Duodenal mucosa (tissue), 2 donors: ENCODE measurements at regions not wholly inside any gene's neighbourhood (a gene's known extent, or its start where the extent isn't known, plus 50 kb on each side); places are given as distances from the start of the nearest gene placed in this dataset.

Experiments
- H3K27ac ChIP-seq: one replicate; pipeline ENCODE4 v1.7.0; 2013; ENCODE audit warnings: low read depth, low read length
- H3K27me3 ChIP-seq, 2 donors: one replicate each; pipeline ENCODE4 v1.7.0; 2013; ENCODE audit warnings: low read length in 2 of 2, control low read depth in 1 of 2; ENCODE audit not compliant: insufficient read depth in 2 of 2, control insufficient read depth in 1 of 2
- H3K36me3 ChIP-seq, 2 donors: one replicate each; pipeline ENCODE4 v1.7.0; 2013; ENCODE audit warnings: low read length in 2 of 2, control low read depth in 1 of 2; ENCODE audit not compliant: insufficient read depth in 2 of 2, control insufficient read depth in 1 of 2
- H3K4me1 ChIP-seq, 2 donors: one replicate each; pipeline ENCODE4 v1.7.0; 2013; ENCODE audit warnings: low read length in 2 of 2, control low read depth in 1 of 2; ENCODE audit not compliant: insufficient read depth in 2 of 2, control insufficient read depth in 1 of 2
- H3K4me3 ChIP-seq, 2 donors: one replicate each; pipeline ENCODE4 v1.7.0; 2013; ENCODE audit warnings: low read length in 2 of 2, low read depth in 1 of 2
- H3K9ac ChIP-seq, 2 donors: one replicate each; pipeline ENCODE4 v1.7.0; 2013; ENCODE audit warnings: low read length in 2 of 2, low read depth in 1 of 2
- H3K9me3 ChIP-seq, 2 donors: one replicate each; pipeline ENCODE4 v1.7.0; 2013; ENCODE audit warnings: low read length in 2 of 2, control low read depth in 1 of 2; ENCODE audit not compliant: control insufficient read depth in 1 of 2

- H3K36me3 ChIP-seq = no peaks in the 10 kb centered on the region
- H3K4me1 ChIP-seq = no peaks in the 10 kb centered on the region
- peaks cover 0 to 2% of the 10 kb centered on the region in 2 donors for H3K27me3 ChIP-seq
- H3K27ac ChIP-seq = no peak overlapping the region
- H3K4me3 ChIP-seq = no peak overlapping the region
- H3K9ac ChIP-seq = no peak overlapping the region
- H3K9me3 ChIP-seq = no peaks in the 10 kb centered on the region
Observed at GRCh38 chr10:28938745-28939144, 261.4 kb downstream of the BAMBI start.

- Histone ChIP-seq H3K36me3 (no peaks in the 10 kb centered on the region), H3K9ac (no peak overlapping the region), H3K4me1 (no peaks in the 10 kb centered on the region), H3K27ac (no peak overlapping the region), H3K4me3 (no peak overlapping the region), H3K9me3 (no peaks in the 10 kb centered on the region), H3K27me3 (peaks cover 0 to 2% of the 10 kb centered on the region in 2 donors)
Observed at GRCh38 chr10:28939281-28940157, 262.2 kb downstream of the BAMBI start.

- H3K27ac ChIP-seq = no peak overlapping the region
- H3K9ac ChIP-seq = no peak overlapping the region
- peaks cover 0 to 2% of the 10 kb centered on the region in 2 donors for H3K27me3 ChIP-seq
- no peaks in the 10 kb centered on the region for H3K36me3 ChIP-seq
- H3K4me3 ChIP-seq = no peak overlapping the region
- no peaks in the 10 kb centered on the region for H3K9me3 ChIP-seq
- no peaks in the 10 kb centered on the region for H3K4me1 ChIP-seq
Observed at GRCh38 chr10:28940158-28940888, 263.0 kb downstream of the BAMBI start.

GRCh38 chr10:28942012-28942411 is 264.7 kb downstream of the BAMBI start:
- Histone ChIP-seq H3K36me3 (no peaks in the 10 kb centered on the region), H3K9ac (no peak overlapping the region), H3K9me3 (no peaks in the 10 kb centered on the region), H3K4me3 (no peak overlapping the region), H3K4me1 (no peaks in the 10 kb centered on the region), H3K27ac (no peak overlapping the region), H3K27me3 (peaks cover 0 to 4% of the 10 kb centered on the region in 2 donors)

DNA sequence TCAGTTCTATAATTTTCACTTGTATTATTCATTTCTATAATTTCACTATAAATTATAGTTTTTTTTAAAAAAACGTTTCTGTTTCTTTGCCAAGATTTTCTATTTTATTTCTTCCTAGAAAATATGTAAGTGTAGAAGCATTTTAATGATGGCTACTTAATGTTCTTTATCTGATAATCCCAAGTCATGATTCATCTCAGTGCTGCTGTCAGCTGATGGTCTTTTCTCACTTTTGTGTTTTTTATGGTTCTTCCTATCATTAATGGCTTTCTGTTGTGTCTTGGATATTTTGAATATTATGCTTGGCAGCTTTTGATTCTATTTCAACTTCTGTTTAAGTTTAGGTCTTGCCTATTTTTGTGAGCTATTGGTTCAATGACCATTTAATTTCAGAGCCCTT is 268.6 kb downstream of the BAMBI start:
- H3K27ac ChIP-seq = no peak overlapping the region
- no peak overlapping the region for H3K9ac ChIP-seq
- H3K4me1 ChIP-seq = no peaks in the 10 kb centered on the region
- H3K9me3 ChIP-seq = no peaks in the 10 kb centered on the region
- no peaks in the 10 kb centered on the region for H3K36me3 ChIP-seq
- H3K27me3 ChIP-seq = peaks cover 0 to 2% of the 10 kb centered on the region in 2 donors
- no peak overlapping the region for H3K4me3 ChIP-seq

DNA sequence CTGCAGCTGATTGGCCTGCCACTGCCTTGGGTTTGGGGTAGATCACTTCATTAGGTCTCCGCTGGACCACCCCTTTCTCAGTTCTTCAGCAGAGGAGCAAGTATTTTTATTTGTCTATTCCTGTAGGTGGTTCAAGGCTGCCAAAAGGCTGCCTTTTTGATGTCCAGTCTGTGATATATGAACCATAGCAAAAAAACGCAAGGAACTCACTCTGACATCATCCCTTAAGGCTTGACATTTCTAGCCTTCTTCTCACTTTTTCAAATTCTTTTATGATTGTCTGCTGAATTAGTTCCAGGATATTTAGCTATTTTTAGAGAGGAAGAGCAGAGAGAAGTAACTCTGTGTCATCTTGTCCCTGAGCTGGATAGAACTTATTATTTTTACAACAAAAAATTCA is 269.2 kb downstream of the BAMBI start:
- H3K9me3 ChIP-seq = no peaks in the 10 kb centered on the region
- H3K36me3 ChIP-seq = no peaks in the 10 kb centered on the region
- no peaks in the 10 kb centered on the region for H3K4me1 ChIP-seq
- no peak overlapping the region for H3K27ac ChIP-seq
- peaks cover 0 to 2% of the 10 kb centered on the region in 2 donors for H3K27me3 ChIP-seq
- no peak overlapping the region for H3K4me3 ChIP-seq
- H3K9ac ChIP-seq = no peak overlapping the region

DNA sequence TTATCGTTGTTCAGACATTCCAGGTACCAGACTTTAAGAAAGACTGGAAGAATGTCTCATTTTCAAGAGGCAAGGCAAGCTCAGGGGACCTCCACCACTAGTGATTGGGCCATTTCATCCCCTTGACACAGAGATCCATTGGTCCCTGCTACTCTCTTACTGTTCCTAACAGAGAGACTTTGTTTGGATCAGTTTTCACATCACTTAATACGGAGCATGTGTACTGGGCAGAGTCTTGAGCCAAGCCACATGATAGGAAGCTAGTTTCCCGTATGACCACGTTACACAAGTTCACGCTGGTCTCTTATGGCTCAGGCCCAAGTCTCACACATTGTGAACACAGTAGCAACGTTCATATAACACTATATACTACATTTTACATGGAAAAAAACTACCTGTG is 269.9 kb downstream of the BAMBI start:
- no peaks in the 10 kb centered on the region for H3K36me3 ChIP-seq
- peaks cover 0 to 2% of the 10 kb centered on the region in 2 donors for H3K27me3 ChIP-seq
- H3K27ac ChIP-seq = no peak overlapping the region
- H3K4me3 ChIP-seq = no peak overlapping the region
- no peaks in the 10 kb centered on the region for H3K9me3 ChIP-seq
- no peak overlapping the region for H3K9ac ChIP-seq
- no peaks in the 10 kb centered on the region for H3K4me1 ChIP-seq

- Histone ChIP-seq H3K36me3 (no peaks in the 10 kb centered on the region), H3K9me3 (no peaks in the 10 kb centered on the region), H3K27me3 (peaks cover 0 to 2% of the 10 kb centered on the region in 2 donors), H3K4me1 (no peaks in the 10 kb centered on the region), H3K9ac (no peak overlapping the region), H3K27ac (no peak overlapping the region), H3K4me3 (no peak overlapping the region)
Observed at GRCh38 chr10:28948046-28948445, 270.7 kb downstream of the BAMBI start.

DNA sequence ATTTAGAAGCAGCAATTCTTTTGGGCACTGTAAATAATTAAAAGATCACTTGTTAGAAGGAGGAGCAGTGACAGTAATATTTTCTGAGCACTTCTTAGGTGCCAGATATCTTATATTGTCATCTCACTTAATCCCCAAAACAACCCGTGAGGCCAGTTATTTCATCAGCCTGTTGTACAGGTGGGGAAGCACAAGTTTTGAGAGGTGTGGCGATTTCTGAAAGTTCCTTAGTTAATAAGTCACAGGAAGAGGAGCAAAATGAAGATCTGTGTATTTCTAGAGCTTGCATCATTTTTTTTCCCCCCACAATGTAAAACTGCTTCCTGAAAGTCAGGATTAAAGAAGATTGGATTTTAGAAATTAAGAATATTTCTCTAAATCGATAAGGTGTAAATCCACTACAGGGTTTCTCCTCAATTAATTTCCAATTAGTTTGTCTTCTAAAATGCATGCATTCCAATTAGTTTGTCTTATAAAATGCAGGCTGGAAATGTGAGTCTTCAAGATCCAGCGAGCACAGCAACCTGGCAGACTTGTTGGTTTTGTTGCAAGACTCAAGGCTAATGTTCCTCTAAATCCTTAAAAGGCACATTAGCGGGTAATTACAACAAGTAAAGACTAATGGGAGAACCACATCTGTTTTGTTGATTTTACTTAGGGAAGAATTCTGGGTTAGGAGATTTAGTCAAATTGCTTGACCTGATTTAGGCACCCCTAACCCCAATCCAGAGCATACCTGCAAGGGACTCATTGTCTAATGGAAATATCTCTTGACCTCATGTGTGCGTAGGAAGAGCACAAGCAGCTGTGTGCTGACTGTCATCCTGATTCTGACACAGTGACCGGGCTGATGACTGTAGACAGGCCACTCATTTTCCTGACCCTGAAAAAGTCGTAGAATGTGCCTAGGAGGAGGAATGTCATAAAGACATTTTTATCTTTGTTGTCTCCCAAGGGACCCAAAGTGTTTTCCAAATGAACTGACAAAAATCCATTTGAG is 272.0 kb downstream of the BAMBI start:
- no peaks in the 10 kb centered on the region for H3K36me3 ChIP-seq
- no peak overlapping the region for H3K4me3 ChIP-seq
- H3K27ac ChIP-seq = no peak overlapping the region
- no peaks in the 10 kb centered on the region for H3K4me1 ChIP-seq
- H3K9ac ChIP-seq = no peak overlapping the region
- no peaks in the 10 kb centered on the region for H3K9me3 ChIP-seq
- H3K27me3 ChIP-seq = peaks cover 0 to 2% of the 10 kb centered on the region in 2 donors
